EH (cell line): ENCODE measurements at regions not wholly inside any gene's neighbourhood (a gene's known extent, or its start where the extent isn't known, plus 50 kb on each side); places are given as distances from the start of the nearest gene placed in this dataset.
A peak's percentile ranks its signal among the peaks of the same experiment; 100 is the strongest.

Experiments used
- DNase-seq: peaks from one replicate; pipeline ENCODE4 v3.0.0-alpha.2; 2015; ENCODE audit warnings: low read depth

DNA sequence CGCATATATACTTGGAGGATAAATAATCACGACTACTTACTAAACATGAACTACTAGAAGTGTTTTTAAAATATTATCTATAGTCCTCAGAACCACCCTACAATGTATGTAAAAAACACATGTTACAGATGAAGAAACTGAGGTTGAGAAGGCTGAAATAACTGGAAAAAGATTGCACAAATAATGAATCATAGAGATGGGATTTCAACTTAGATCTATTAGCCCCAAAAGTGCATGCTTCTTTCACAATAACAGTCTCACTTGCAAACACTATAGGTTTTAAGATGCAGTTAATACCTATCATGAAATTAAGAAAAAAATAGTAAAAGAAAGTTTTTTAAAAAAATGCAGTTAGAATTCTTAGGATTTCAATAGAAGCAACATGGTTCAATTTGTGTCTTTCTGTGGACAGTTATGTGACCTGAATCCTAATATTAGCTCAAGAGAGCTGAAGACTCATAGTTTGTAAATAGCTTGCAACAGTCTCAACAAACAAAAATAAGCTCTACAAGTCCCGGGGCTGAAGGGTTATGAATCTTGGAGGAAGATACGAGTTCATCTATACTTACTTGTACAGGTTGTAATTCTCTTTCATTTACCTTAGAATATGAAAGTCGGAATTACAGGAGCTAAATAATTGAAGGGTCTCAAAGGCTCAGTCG, 58.6 kb upstream of the NTPCR start:
- peak; percentile 14 for DNase-seq

- no peak for DNase-seq
These were observed 56.7 kb upstream of the NTPCR start for GRCh38 chr1:232893481-232894313.

DNA sequence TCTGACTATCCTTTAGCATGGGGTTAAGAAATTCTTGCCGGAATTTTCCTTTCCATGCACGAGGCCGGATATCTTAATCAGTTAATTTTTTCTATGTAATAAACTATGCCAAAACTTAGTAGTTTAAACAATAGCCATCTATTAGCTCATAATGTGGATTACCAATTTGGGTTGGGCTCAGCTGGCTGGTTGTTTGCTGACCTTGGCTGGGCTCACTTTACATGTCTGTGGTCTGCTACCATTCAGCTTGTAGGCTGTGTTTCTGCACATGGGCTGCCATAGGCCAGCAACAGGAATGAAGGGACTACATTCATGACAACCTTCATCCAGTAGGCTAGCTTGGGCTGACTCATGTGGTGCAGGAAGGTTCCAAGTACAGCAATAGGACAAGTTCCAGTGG, 56.0 kb upstream of the NTPCR start:
- no peak for DNase-seq

GRCh38 chr1:232897949-232898465, 52.4 kb upstream of the NTPCR start:
- DNase-seq: no peak

GRCh38 chr1:232899268-232899667, 51.1 kb upstream of the NTPCR start:
- no peak for DNase-seq

DNA sequence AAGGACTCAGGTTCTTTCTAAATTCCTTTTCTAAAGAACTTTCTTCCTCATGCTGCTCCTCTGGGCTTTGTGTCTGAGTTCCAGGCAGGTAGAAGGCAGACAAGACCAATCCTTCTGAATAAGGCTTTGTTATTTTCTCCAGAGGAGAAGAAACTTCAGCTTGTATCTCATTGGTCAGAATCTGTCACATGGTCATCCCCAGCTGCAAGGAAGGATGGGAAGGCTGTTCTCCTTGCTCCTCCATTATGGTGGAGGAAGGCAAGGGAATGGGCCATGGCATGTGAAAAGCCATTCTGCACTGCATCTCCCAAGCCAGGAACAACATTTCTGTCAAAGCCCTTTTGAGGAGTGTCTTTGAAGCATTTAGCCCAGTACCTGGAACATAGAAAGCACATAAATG, 50.6 kb upstream of the NTPCR start:
- no peak for DNase-seq
